ENCODE measurements at regions not wholly inside any gene's neighbourhood (a gene's known extent, or its start where the extent isn't known, plus 50 kb on each side); places are given as distances from the start of the nearest gene placed in this dataset.

- no peak for DNase-seq (ENCODE audit: low spot score)
- Histone ChIP-seq H3K27me3 (ENCODE audit: control insufficient read depth in 4 of 4, insufficient read depth in 4 of 4, low read length in 3 of 4) (no peaks in the 10 kb centered on the region), H3K4me1 (ENCODE audit: control insufficient read depth in 4 of 4, insufficient read depth in 4 of 4, low read length in 3 of 4) (no peaks in the 10 kb centered on the region), H3K9ac (ENCODE audit: low read depth in 1 of 2, low read length in 2 of 2) (no peak overlapping the region), H3K4me3 (ENCODE audit: low read depth in 1 of 3, low read length in 3 of 3) (no peak overlapping the region), H3K27ac (ENCODE audit: low read depth in 1 of 2, low read length in 2 of 2) (no peak overlapping the region), H3K36me3 (ENCODE audit: control insufficient read depth in 4 of 4, insufficient read depth in 3 of 4, low read depth in 1 of 4, low read length in 3 of 4) (no peaks in the 10 kb centered on the region), H3K9me3 (ENCODE audit: control insufficient read depth in 4 of 4, low read length in 3 of 4) (no peaks in the 10 kb centered on the region)
- TF ChIP-seq FOXA1 (IDR thresholded peaks at IDR 0.05), result no peak
- no peak for TF ChIP-seq FOXA2 (IDR thresholded peaks at IDR 0.05)
- no peak for TF ChIP-seq HNF4G (IDR thresholded peaks at IDR 0.05)
- TF ChIP-seq RXRA (IDR thresholded peaks at IDR 0.05), result no peak
- TF ChIP-seq, protein P1, sequence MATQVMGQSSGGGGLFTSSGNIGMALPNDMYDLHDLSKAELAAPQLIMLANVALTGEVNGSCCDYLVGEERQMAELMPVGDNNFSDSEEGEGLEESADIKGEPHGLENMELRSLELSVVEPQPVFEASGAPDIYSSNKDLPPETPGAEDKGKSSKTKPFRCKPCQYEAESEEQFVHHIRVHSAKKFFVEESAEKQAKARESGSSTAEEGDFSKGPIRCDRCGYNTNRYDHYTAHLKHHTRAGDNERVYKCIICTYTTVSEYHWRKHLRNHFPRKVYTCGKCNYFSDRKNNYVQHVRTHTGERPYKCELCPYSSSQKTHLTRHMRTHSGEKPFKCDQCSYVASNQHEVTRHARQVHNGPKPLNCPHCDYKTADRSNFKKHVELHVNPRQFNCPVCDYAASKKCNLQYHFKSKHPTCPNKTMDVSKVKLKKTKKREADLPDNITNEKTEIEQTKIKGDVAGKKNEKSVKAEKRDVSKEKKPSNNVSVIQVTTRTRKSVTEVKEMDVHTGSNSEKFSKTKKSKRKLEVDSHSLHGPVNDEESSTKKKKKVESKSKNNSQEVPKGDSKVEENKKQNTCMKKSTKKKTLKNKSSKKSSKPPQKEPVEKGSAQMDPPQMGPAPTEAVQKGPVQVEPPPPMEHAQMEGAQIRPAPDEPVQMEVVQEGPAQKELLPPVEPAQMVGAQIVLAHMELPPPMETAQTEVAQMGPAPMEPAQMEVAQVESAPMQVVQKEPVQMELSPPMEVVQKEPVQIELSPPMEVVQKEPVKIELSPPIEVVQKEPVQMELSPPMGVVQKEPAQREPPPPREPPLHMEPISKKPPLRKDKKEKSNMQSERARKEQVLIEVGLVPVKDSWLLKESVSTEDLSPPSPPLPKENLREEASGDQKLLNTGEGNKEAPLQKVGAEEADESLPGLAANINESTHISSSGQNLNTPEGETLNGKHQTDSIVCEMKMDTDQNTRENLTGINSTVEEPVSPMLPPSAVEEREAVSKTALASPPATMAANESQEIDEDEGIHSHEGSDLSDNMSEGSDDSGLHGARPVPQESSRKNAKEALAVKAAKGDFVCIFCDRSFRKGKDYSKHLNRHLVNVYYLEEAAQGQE (IDR thresholded peaks at IDR 0.05), result no peak
- TF ChIP-seq, protein P2, sequence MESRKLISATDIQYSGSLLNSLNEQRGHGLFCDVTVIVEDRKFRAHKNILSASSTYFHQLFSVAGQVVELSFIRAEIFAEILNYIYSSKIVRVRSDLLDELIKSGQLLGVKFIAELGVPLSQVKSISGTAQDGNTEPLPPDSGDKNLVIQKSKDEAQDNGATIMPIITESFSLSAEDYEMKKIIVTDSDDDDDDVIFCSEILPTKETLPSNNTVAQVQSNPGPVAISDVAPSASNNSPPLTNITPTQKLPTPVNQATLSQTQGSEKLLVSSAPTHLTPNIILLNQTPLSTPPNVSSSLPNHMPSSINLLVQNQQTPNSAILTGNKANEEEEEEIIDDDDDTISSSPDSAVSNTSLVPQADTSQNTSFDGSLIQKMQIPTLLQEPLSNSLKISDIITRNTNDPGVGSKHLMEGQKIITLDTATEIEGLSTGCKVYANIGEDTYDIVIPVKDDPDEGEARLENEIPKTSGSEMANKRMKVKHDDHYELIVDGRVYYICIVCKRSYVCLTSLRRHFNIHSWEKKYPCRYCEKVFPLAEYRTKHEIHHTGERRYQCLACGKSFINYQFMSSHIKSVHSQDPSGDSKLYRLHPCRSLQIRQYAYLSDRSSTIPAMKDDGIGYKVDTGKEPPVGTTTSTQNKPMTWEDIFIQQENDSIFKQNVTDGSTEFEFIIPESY (IDR thresholded peaks at IDR 0.05), result no peak
- no peak for TF ChIP-seq EGR1 (IDR thresholded peaks at IDR 0.05; ENCODE audit: low read depth in 2 of 2)
- TF ChIP-seq RAD21 (IDR thresholded peaks at IDR 0.05), result no peak
- 55% methylated on average over 3 of the region's 3 CpGs for WGBS
Observed at GRCh38 chr13:81319351-81319750, 978.4 kb upstream of the SPRY2 start.

GRCh38 chr13:81318231-81319019, 977.5 kb upstream of the SPRY2 start:
- TF ChIP-seq HNF4G (IDR thresholded peaks at IDR 0.05) (no peak), HNF4A (conservative IDR thresholded peaks at IDR 0.05) (no peak), RXRA (IDR thresholded peaks at IDR 0.05) (no peak)
- TF ChIP-seq, protein P3, sequence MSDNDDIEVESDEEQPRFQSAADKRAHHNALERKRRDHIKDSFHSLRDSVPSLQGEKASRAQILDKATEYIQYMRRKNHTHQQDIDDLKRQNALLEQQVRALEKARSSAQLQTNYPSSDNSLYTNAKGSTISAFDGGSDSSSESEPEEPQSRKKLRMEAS (IDR thresholded peaks at IDR 0.05), result no peak

GRCh38 chr13:81314461-81314860, 973.5 kb upstream of the SPRY2 start:
- Histone ChIP-seq H3K9ac (ENCODE audit: low read depth in 1 of 2, low read length in 2 of 2) (no peak overlapping the region), H3K27ac (ENCODE audit: low read depth in 1 of 2, low read length in 2 of 2) (no peak overlapping the region), H3K4me1 (ENCODE audit: control insufficient read depth in 4 of 4, insufficient read depth in 4 of 4, low read length in 3 of 4) (no peaks in the 10 kb centered on the region), H3K36me3 (ENCODE audit: control insufficient read depth in 4 of 4, insufficient read depth in 3 of 4, low read depth in 1 of 4, low read length in 3 of 4) (no peaks in the 10 kb centered on the region), H3K27me3 (ENCODE audit: control insufficient read depth in 4 of 4, insufficient read depth in 4 of 4, low read length in 3 of 4) (no peaks in the 10 kb centered on the region), H3K9me3 (ENCODE audit: control insufficient read depth in 4 of 4, low read length in 3 of 4) (no peaks in the 10 kb centered on the region), H3K4me3 (ENCODE audit: low read depth in 1 of 3, low read length in 3 of 3) (no peak overlapping the region)
- no peak for DNase-seq (ENCODE audit: low spot score)
- no peak for TF ChIP-seq SP1 (IDR thresholded peaks at IDR 0.05)
- TF ChIP-seq RXRA (IDR thresholded peaks at IDR 0.05), result no peak
- TF ChIP-seq FOXA1 (IDR thresholded peaks at IDR 0.05), result no peak
- TF ChIP-seq YY1 (IDR thresholded peaks at IDR 0.05), result no peak
- TF ChIP-seq, protein P1 (IDR thresholded peaks at IDR 0.05), result no peak
- no peak for TF ChIP-seq HNF4A (conservative IDR thresholded peaks at IDR 0.05)
- TF ChIP-seq JUND (IDR thresholded peaks at IDR 0.05), result no peak
- 81% methylated on average over 3 of the region's 3 CpGs for WGBS

More at GRCh38 chr13:81318231-81319019, 977.5 kb upstream of the SPRY2 start:
- no peak overlapping the region for H3K27ac ChIP-seq (ENCODE audit: low read depth in 1 of 2, low read length in 2 of 2)
- H3K27me3 ChIP-seq (ENCODE audit: control insufficient read depth in 4 of 4, insufficient read depth in 4 of 4, low read length in 3 of 4), result no peaks in the 10 kb centered on the region
- H3K9me3 ChIP-seq (ENCODE audit: control insufficient read depth in 4 of 4, low read length in 3 of 4), result no peaks in the 10 kb centered on the region
- no peak for DNase-seq (ENCODE audit: low spot score)
- 75% methylated on average over 4 of the region's 4 CpGs for WGBS
- no peak overlapping the region for H3K9ac ChIP-seq (ENCODE audit: low read depth in 1 of 2, low read length in 2 of 2)
- no peaks in the 10 kb centered on the region for H3K36me3 ChIP-seq (ENCODE audit: control insufficient read depth in 4 of 4, insufficient read depth in 3 of 4, low read depth in 1 of 4, low read length in 3 of 4)
- H3K4me3 ChIP-seq (ENCODE audit: low read depth in 1 of 3, low read length in 3 of 3), result no peak overlapping the region
- H3K4me1 ChIP-seq (ENCODE audit: control insufficient read depth in 4 of 4, insufficient read depth in 4 of 4, low read length in 3 of 4), result no peaks in the 10 kb centered on the region
